CD4-positive, alpha-beta T cell (primary cell): ENCODE measurements at regions not wholly inside any gene's neighbourhood (a gene's known extent, or its start where the extent isn't known, plus 50 kb on each side); places are given as distances from the start of the nearest gene placed in this dataset.

Experiments
- ATAC-seq: fragments of 200-7000 bp; cut with Tn5 transposase; one replicate; pipeline ENCODE4 v1.10.0; 2022; ENCODE audit warnings: mild to moderate bottlenecking; ENCODE audit not compliant: poor library complexity
- CTCF ChIA-PET: fragments of 350-600 bp; sonication (Branson Sonifier 250); formaldehyde crosslinking; loops from one replicate; lab custom pipeline; 2021; ENCODE audit warnings: antibody characterized with exemption, inconsistent platforms; lab: Charles Lee
- POLR2A ChIA-PET: fragments of 350-600 bp; sonication (Branson Sonifier 250); formaldehyde crosslinking; loops from one replicate; lab custom pipeline; 2021; ENCODE audit warnings: antibody characterized with exemption, inconsistent platforms; lab: Charles Lee
- DNase-seq, 14 experiments: peaks; one replicate each; pipeline ENCODE4 v3.0.0-alpha.2; 2013 to 2020; ENCODE audit warnings: mixed read lengths in 2 of 14
- H3K27ac ChIP-seq, 2 donors: one replicate each; pipeline versions ENCODE4 v1.5.1 to v1.7.0; 2013; ENCODE audit warnings: low read length in 2 of 2, low read depth in 1 of 2, mild to moderate bottlenecking in 1 of 2
- H3K27me3 ChIP-seq, 2 experiments: 1 replicate in 1 of 2; 2 replicates in 1 of 2; pipeline versions ENCODE4 v1.6.1 to v1.7.0; 2013; ENCODE audit warnings: low read length in 2 of 2, control low read depth in 1 of 2, mild to moderate bottlenecking in 1 of 2, moderate library complexity in 1 of 2; ENCODE audit not compliant: insufficient read depth in 2 of 2, control insufficient read depth in 1 of 2
- H3K36me3 ChIP-seq: one replicate; pipeline ENCODE4 v1.6.1; 2013; ENCODE audit warnings: low read length, control low read depth; ENCODE audit not compliant: insufficient read depth
- H3K4me1 ChIP-seq: one replicate; pipeline ENCODE4 v1.6.1; 2013; ENCODE audit warnings: low read length, control low read depth; ENCODE audit not compliant: insufficient read depth
- H3K4me3 ChIP-seq: one replicate; pipeline ENCODE4 v1.5.1; 2013; ENCODE audit warnings: mild to moderate bottlenecking, low read length, moderate library complexity
- H3K9me3 ChIP-seq, 2 experiments: 1 replicate in 1 of 2; 2 replicates in 1 of 2; pipeline versions ENCODE4 v1.6.1 to v1.7.0; 2013; ENCODE audit warnings: low read length in 2 of 2, mild to moderate bottlenecking in 2 of 2, control low read depth in 1 of 2, moderate library complexity in 1 of 2; ENCODE audit not compliant: control insufficient read depth in 1 of 2, insufficient read depth in 1 of 2
- H3K27ac Mint-ChIP-seq: one replicate; pipeline ENCODE4 v1.8.0; 2020; ENCODE audit warnings: mixed read lengths
- H3K27me3 Mint-ChIP-seq: one replicate; pipeline ENCODE4 v1.8.0; 2021; ENCODE audit warnings: mixed read lengths
- H3K36me3 Mint-ChIP-seq: one replicate; pipeline ENCODE4 v1.8.0; 2021; ENCODE audit warnings: low read depth, mixed read lengths
- H3K4me1 Mint-ChIP-seq: one replicate; pipeline ENCODE4 v1.8.0; 2021; ENCODE audit warnings: low read depth, mixed read lengths
- H3K4me3 Mint-ChIP-seq: one replicate; pipeline ENCODE4 v1.8.0; 2020; ENCODE audit warnings: mild to moderate bottlenecking, mixed read lengths
- H3K9me3 Mint-ChIP-seq: one replicate; pipeline ENCODE4 v1.8.0; 2020; ENCODE audit warnings: mixed read lengths
- intact Hi-C, 2 experiments: fragments of 100-400 bp; cut with DNase I in 1 of 2; cut with micrococcal nuclease in 1 of 2; formaldehyde crosslinking; loops; one replicate each; pipeline versions ENCODE4 v1.15.1 to v1.9.0; 2023 to 2025; cut with DNase I, micrococcal nuclease
- TF ChIP-seq, protein P1 (sequence below): fragments of 200-600 bp; IDR thresholded peaks from one replicate; pipeline ENCODE4 v1.8.0; 2022; ENCODE audit warnings: antibody characterized with exemption, mild to moderate bottlenecking

DNA sequence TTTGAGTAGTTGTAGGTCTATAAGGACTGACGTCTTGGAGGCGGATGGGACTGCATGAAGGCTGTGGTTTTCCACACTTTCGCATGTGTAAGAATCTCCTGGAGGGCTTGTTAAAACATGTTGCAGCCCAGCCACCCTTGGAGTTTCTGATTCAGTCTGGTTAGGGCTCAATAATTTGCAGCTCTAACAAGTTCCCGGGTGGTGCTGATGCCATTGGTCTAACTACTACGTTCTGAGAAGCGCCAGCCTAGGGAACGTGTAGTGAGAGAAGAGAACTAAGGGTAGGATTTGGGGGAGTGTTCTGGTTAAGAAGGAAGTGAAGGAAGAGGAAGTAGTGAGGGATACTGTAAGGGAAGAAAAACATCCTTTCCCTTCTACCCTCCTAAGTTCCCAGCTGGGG, 138.9 kb downstream of the LARP7 start:
- TF ChIP-seq, protein P1, sequence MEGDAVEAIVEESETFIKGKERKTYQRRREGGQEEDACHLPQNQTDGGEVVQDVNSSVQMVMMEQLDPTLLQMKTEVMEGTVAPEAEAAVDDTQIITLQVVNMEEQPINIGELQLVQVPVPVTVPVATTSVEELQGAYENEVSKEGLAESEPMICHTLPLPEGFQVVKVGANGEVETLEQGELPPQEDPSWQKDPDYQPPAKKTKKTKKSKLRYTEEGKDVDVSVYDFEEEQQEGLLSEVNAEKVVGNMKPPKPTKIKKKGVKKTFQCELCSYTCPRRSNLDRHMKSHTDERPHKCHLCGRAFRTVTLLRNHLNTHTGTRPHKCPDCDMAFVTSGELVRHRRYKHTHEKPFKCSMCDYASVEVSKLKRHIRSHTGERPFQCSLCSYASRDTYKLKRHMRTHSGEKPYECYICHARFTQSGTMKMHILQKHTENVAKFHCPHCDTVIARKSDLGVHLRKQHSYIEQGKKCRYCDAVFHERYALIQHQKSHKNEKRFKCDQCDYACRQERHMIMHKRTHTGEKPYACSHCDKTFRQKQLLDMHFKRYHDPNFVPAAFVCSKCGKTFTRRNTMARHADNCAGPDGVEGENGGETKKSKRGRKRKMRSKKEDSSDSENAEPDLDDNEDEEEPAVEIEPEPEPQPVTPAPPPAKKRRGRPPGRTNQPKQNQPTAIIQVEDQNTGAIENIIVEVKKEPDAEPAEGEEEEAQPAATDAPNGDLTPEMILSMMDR = no peak
- no peak for ATAC-seq
- DNase-seq = no peak

DNA sequence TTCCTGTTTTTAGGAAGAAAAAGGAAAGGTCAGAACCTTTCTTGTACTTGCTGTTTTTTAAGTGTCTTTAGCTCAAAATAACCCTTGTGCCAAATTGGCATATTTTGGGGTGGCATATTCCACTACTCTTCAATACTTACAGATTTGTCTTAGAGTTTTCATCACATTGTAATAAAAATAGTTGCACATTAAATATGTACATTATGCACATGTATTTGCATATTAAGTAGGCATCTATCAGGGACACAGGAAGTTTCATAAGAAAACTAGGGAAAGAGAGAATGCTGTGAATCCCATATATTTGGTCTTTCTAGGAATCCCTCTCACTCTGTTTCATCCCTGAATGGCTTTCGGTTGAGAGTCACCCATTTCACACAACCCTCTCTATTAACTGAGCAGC, 139.6 kb downstream of the LARP7 start:
- Mint-ChIP-seq H3K4me3 (no peak overlapping the region), H3K36me3 (no peaks in the 10 kb centered on the region), H3K9me3 (no peaks in the 10 kb centered on the region), H3K4me1 (no peaks in the 10 kb centered on the region), H3K27ac (no peak overlapping the region), H3K27me3 (peaks cover 4% of the 10 kb centered on the region)
- intact Hi-C loops = no loop called here
- ATAC-seq (no peak), DNase-seq (no peak)
- TF ChIP-seq, protein P1 = no peak
- no peaks in the 10 kb centered on the region for H3K36me3 ChIP-seq
- no peaks in the 10 kb centered on the region for H3K9me3 ChIP-seq
- H3K27ac ChIP-seq = no peak overlapping the region
- H3K27me3 ChIP-seq = peaks cover 0 to 2% of the 10 kb centered on the region in 2 experiments
- H3K4me3 ChIP-seq = no peak overlapping the region
- CTCF ChIA-PET = no interaction called here
- no peaks in the 10 kb centered on the region for H3K4me1 ChIP-seq
- POLR2A ChIA-PET = no interaction called here

More for the DNA sequence above, 138.9 kb downstream of the LARP7 start:
- Histone ChIP-seq H3K9me3 (no peaks in the 10 kb centered on the region), H3K27me3 (peaks cover 0 to 2% of the 10 kb centered on the region in 2 experiments), H3K4me3 (no peak overlapping the region), H3K4me1 (no peaks in the 10 kb centered on the region), H3K36me3 (no peaks in the 10 kb centered on the region), H3K27ac (no peak overlapping the region)
- no peaks in the 10 kb centered on the region for H3K9me3 Mint-ChIP-seq
- ChIA-PET POLR2A (no interaction called here), CTCF (no interaction called here)
- no peaks in the 10 kb centered on the region for H3K4me1 Mint-ChIP-seq
- intact Hi-C loops = no loop called here
- no peak overlapping the region for H3K27ac Mint-ChIP-seq
- no peaks in the 10 kb centered on the region for H3K36me3 Mint-ChIP-seq
- H3K27me3 Mint-ChIP-seq = peaks cover 6% of the 10 kb centered on the region
- H3K4me3 Mint-ChIP-seq = no peak overlapping the region

DNA sequence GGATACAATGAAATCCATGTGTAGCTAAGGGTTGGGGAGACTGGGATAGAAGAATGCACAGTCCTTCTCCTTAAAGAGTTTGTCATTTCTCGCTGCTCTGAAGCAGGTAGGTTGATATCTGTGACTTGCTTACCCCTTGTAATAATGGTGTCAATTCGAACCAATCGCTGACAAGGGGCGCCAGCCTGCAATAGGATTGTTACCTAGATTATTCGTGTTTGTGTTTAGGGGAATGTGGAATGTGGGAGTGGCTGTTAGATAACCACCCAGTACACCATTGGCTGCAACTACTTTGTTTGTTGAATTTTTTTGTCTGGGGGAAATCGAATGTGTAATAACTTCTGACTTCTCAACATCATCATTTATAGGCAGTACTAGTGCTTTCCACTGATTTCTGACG, 141.6 kb downstream of the LARP7 start:
- H3K27me3 Mint-ChIP-seq = peaks cover under 1% of the 10 kb centered on the region
- ATAC-seq = no peak
- peaks cover 0 to 2% of the 10 kb centered on the region in 2 experiments for H3K27me3 ChIP-seq
- no peak overlapping the region for H3K27ac Mint-ChIP-seq
- no peak overlapping the region for H3K4me3 ChIP-seq
- ChIA-PET CTCF (no interaction called here), POLR2A (no interaction called here)
- intact Hi-C loops = no loop called here
- no peaks in the 10 kb centered on the region for H3K36me3 Mint-ChIP-seq
- H3K4me3 Mint-ChIP-seq = no peak overlapping the region
- H3K9me3 Mint-ChIP-seq = no peaks in the 10 kb centered on the region
- no peaks in the 10 kb centered on the region for H3K9me3 ChIP-seq
- no peaks in the 10 kb centered on the region for H3K4me1 Mint-ChIP-seq
- H3K27ac ChIP-seq = no peak overlapping the region
- no peaks in the 10 kb centered on the region for H3K36me3 ChIP-seq
- no peaks in the 10 kb centered on the region for H3K4me1 ChIP-seq
- no peak for DNase-seq
- TF ChIP-seq, protein P1 = no peak
